DMS153 treated with DMSO at 0.1 percent for 48 hours (cell line): ENCODE measurements at regions not wholly inside any gene's neighbourhood (a gene's known extent, or its start where the extent isn't known, plus 50 kb on each side); places are given as distances from the start of the nearest gene placed in this dataset.
"Not testable (repeated sequence)": the region's sequence is repeated elsewhere in the genome, so short reads cannot be mapped to it uniquely, and the experiment has no call there.

ENCODE experiments used
- DNase-seq: peaks from one replicate; lab custom pipeline; 2025; ENCODE audit not compliant: unreplicated experiment; lab: John Stamatoyannopoulos, UW

DNA sequence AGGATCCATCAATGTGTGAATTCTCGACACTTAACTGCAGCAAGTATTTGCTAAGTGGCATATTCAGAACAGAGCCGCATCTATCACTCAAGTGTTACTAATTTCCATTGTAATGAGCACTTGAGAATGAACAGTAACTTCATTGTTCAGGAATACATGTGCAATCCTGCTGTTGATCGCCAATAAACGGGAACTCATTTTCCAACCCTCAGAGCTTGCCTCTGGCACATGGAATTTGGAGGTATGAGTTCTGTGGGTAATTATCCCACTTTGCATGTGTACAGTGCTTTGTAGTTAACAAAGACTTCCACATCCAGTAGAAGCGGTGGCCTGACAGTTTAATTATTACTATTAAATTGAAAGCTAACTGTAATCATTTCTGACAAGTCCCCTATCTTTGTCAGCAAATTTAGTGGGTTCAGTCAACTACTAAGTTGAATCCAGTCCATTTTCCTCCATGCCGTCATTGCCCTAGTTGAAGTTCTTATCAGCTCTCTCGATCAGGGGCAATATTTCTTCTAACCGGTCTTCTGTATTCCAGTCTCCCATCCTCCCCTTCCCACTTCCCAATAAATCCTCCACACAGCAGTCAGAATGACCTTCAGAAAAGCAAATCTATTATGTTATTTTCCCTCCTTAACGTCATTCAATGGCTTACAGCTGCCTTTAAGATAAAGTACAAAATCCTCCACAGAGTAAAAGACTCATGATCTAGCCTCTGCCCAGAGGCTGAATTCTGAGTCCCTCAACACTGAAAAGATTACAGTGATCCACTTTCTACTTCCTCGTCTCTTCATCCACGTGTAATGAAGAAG, 62.4 kb upstream of the GBA3 start:
- DNase-seq = not testable (repeated sequence)

- DNase-seq = not testable (repeated sequence)
These were observed 61.6 kb upstream of the GBA3 start for GRCh38 chr4:22631167-22631566.

GRCh38 chr4:22634541-22635181, 58.1 kb upstream of the GBA3 start:
- no peak for DNase-seq

DNA sequence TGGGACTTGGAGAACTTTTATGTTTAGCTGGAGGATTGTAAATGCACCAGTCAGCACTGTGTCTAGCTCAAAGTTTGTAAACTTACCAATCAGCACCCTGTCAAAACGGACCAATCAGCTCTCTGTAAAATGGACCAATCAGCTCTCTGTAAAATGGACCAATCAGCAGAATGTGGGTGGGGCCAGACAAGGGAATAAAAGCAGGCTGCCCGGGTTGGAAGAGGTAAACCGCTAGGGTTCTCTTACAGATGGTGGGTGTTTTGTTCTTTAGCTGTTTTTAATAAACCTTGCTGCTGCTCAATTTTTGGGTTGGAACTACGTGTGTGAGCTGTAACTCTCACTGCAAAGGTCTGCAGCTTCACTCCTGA, 57.6 kb upstream of the GBA3 start:
- not testable (repeated sequence) for DNase-seq

DNA sequence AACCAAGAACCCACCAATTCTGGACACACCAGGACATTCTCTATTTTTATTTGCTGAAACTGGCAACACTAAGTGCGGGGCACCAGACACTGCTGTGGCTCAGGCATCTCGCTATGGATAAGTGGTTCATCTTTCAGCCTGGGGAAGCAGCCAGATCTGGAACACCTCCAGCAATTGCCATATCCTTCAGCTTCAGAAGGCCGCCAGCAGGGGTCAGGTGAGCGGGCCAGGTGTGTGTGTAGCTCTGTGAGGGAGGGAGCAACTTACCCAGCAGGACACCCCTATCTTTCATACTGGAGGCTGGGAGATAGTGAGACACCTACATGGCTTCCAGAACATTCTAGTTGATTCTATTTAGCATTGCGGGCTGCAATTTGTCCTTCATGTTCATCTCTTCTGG, 57.0 kb upstream of the GBA3 start:
- no peak for DNase-seq

GRCh38 chr4:22637306-22637705, 55.4 kb upstream of the GBA3 start:
- no peak for DNase-seq
